OCI-LY1 (cell line): ENCODE measurements at regions not wholly inside any gene's neighbourhood (a gene's known extent, or its start where the extent isn't known, plus 50 kb on each side); places are given as distances from the start of the nearest gene placed in this dataset.

Source experiments
- H2AFZ ChIP-seq: fragments of 200-600 bp; sonication (generic), shearing (Covaris generic); 2 replicates; pipeline ENCODE4 v1.6.0; 2014; ENCODE audit warnings: antibody characterized with exemption, mild to moderate bottlenecking, low read length
- H3F3A ChIP-seq: fragments of 200-600 bp; sonication (generic), shearing (Covaris generic); 2 replicates; pipeline ENCODE4 v1.6.0; 2014; ENCODE audit warnings: mild to moderate bottlenecking, antibody characterized with exemption, low read length, moderate library complexity; ENCODE audit not compliant: insufficient read depth
- H3K27ac ChIP-seq: fragments of 200-600 bp; sonication (generic); 2 replicates; pipeline ENCODE4 v1.5.1; 2014; ENCODE audit warnings: low read length, mixed run types, mild to moderate bottlenecking, low read depth; ENCODE audit not compliant: poor library complexity, severe bottlenecking
- H3K27me3 ChIP-seq: fragments of 200-600 bp; sonication (generic); 2 replicates; pipeline ENCODE4 v1.6.0; 2014; ENCODE audit warnings: antibody characterized with exemption, mild to moderate bottlenecking, low read length, moderate library complexity; ENCODE audit not compliant: insufficient read depth
- H3K36me3 ChIP-seq: fragments of 200-600 bp; sonication (generic); 2 replicates; pipeline ENCODE4 v1.6.1; 2014; ENCODE audit warnings: mild to moderate bottlenecking, antibody characterized with exemption, low read length, moderate library complexity, mixed read lengths; ENCODE audit not compliant: insufficient read depth
- H3K4me1 ChIP-seq: fragments of 200-600 bp; sonication (generic); 2 replicates; pipeline ENCODE4 v1.5.1; 2014; ENCODE audit warnings: mild to moderate bottlenecking, low read length, moderate library complexity; ENCODE audit not compliant: insufficient read depth, severe bottlenecking
- H3K4me2 ChIP-seq: fragments of 200-600 bp; sonication (generic), shearing (Covaris generic); 2 replicates; pipeline ENCODE4 v1.6.1; 2014; ENCODE audit warnings: low read length
- H3K4me3 ChIP-seq: fragments of 200-600 bp; sonication (generic); 2 replicates; pipeline ENCODE4 v1.5.1; 2014; ENCODE audit warnings: low read length, low read depth, mild to moderate bottlenecking, mixed read lengths; ENCODE audit not compliant: poor library complexity, severe bottlenecking
- H3K79me2 ChIP-seq: fragments of 200-600 bp; shearing (Covaris generic); 2 replicates; pipeline ENCODE4 v1.6.1; 2016; ENCODE audit warnings: mixed run types, low read length, mixed read lengths; ENCODE audit not compliant: insufficient read depth
- H3K9ac ChIP-seq: fragments of 200-600 bp; sonication (generic), shearing (Covaris generic); 2 replicates; pipeline ENCODE4 v1.6.1; 2014; ENCODE audit warnings: mild to moderate bottlenecking, low read length, mixed read lengths
- H3K9me2 ChIP-seq: fragments of 200-600 bp; sonication (generic), shearing (Covaris generic); 2 replicates; pipeline ENCODE4 v1.6.1; 2014; ENCODE audit warnings: low read depth, mild to moderate bottlenecking, low read length, mixed read lengths
- H3K9me3 ChIP-seq: fragments of 200-600 bp; shearing (Covaris generic); 2 replicates; pipeline ENCODE4 v1.6.1; 2014; ENCODE audit warnings: low read length, mixed read lengths
- H4K20me1 ChIP-seq: fragments of 200-600 bp; sonication (generic), shearing (Covaris generic); 2 replicates; pipeline ENCODE4 v1.6.0; 2016; ENCODE audit warnings: mild to moderate bottlenecking, low read length; ENCODE audit not compliant: insufficient read depth
- CTCF ChIP-seq: fragments of 200-600 bp; sonication (generic), shearing (Covaris generic); IDR thresholded peaks from 2 replicates; pipeline ENCODE4 v1.5.1; 2017; ENCODE audit warnings: mild to moderate bottlenecking, antibody characterized with exemption, low read length, moderate library complexity, mixed read lengths
- EZH2 ChIP-seq: fragments of 200-600 bp; sonication (generic), shearing (Covaris generic); IDR thresholded peaks from 2 replicates; pipeline ENCODE4 v1.8.0; 2017; ENCODE audit warnings: borderline replicate concordance, mixed run types, mild to moderate bottlenecking, antibody characterized with exemption, low read length, moderate library complexity, mixed read lengths

GRCh38 chr13:57044910-57045309 lies 95.8 kb upstream of the PRR20A start:
- no peaks in the 10 kb centered on the region for H3K79me2 ChIP-seq

GRCh38 chr13:57045826-57046546 lies 94.7 kb upstream of the PRR20A start:
- Histone ChIP-seq H3K9me3 (no peaks in the 10 kb centered on the region), H3F3A (no peaks in the 10 kb centered on the region), H3K36me3 (no peaks in the 10 kb centered on the region), H3K79me2 (no peaks in the 10 kb centered on the region), H3K4me1 (no peaks in the 10 kb centered on the region), H3K9ac (no peak overlapping the region), H3K9me2 (no peaks in the 10 kb centered on the region), H3K4me2 (no peak overlapping the region), H3K27ac (no peak overlapping the region), H4K20me1 (no peaks in the 10 kb centered on the region), H3K27me3 (no peaks in the 10 kb centered on the region), H2AFZ (no peak overlapping the region), H3K4me3 (no peak overlapping the region)
- TF ChIP-seq EZH2: no peak
- TF ChIP-seq CTCF: no peak

More at GRCh38 chr13:57044910-57045309, 95.8 kb upstream of the PRR20A start:
- Histone ChIP-seq H3K9ac (no peak overlapping the region), H3K9me2 (no peaks in the 10 kb centered on the region), H3K27ac (no peak overlapping the region), H3K27me3 (no peaks in the 10 kb centered on the region), H3K36me3 (no peaks in the 10 kb centered on the region), H3K4me3 (no peak overlapping the region), H3K4me2 (no peak overlapping the region), H3K4me1 (no peaks in the 10 kb centered on the region), H2AFZ (no peak overlapping the region), H3K9me3 (no peaks in the 10 kb centered on the region), H3F3A (no peaks in the 10 kb centered on the region), H4K20me1 (no peaks in the 10 kb centered on the region)
- no peak for TF ChIP-seq CTCF
- TF ChIP-seq EZH2: no peak

DNA sequence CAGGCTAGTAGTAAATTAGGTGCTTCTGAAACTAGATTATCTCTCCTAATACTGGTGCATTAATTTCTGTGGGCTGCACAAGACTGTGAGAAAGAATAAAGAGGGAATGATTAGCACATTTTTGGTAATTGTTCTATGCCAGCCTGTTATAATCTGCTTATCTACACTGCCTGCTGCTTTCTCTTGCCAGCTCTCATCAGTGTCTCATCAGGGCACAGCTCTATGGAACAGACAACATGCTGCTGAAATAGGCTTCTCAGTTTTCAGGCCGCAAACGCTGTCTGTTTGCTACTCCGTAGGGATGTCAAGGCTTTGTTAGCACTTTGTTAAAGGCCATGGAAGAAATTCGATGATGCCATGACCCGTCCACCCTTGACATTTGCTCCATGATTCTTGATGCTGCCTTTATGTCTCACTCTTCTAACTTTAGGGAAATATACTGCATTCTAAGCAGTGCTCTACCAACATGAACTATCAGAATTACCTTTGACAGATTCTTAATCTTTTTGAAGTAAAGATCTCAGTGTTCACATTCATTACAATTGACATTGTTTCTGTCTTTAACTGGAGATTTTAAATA lies 84.0 kb upstream of the PRR20A start:
- Histone ChIP-seq H3K4me2 (no peak overlapping the region), H3K36me3 (no peaks in the 10 kb centered on the region), H3K27me3 (no peaks in the 10 kb centered on the region), H4K20me1 (no peaks in the 10 kb centered on the region), H3F3A (no peaks in the 10 kb centered on the region), H3K9ac (no peak overlapping the region), H3K9me2 (no peaks in the 10 kb centered on the region), H3K79me2 (no peaks in the 10 kb centered on the region), H3K9me3 (no peaks in the 10 kb centered on the region), H3K4me3 (no peak overlapping the region), H2AFZ (no peak overlapping the region), H3K4me1 (no peaks in the 10 kb centered on the region), H3K27ac (no peak overlapping the region)
- TF ChIP-seq CTCF (no peak), EZH2 (no peak)
